Activated CD4-positive, alpha-beta T cell treated with anti-CD3 and anti-CD28 coated beads, Interleukin-2, amount 50 U/mL, for 16 hours (primary cell): ENCODE measurements at regions not wholly inside any gene's neighbourhood (a gene's known extent, or its start where the extent isn't known, plus 50 kb on each side); places are given as distances from the start of the nearest gene placed in this dataset.
A peak's percentile ranks its signal among the peaks of the same experiment; 100 is the strongest.
"Not testable (repeated sequence)": the region's sequence is repeated elsewhere in the genome, so short reads cannot be mapped to it uniquely, and the experiment has no call there.

Experiments
- DNase-seq: peaks from one replicate; pipeline ENCODE4 v3.0.0-alpha.2; 2020

DNA sequence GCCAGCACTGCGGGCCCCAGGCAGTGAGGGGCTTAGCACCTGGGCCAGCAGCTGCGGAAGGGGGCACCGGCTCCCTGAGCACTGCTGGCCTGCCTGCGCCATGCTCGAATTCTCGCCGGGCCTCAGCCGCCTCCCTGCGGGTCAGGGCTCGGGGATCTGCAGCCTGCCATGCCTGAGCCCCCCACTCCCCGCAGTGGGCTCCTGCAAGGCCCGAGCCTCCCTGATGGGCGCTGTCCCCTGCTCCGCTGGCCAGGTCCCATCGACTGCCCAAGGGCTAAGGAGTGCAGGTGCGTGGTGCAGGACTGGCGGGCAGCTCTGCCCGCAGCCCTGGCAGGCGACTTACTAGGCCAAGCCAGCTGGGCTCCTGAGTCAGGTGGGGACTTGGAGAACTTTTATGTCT, 133.3 kb upstream of the LMNTD1 start:
- DNase-seq = no peak

- no peak for DNase-seq
Observed at GRCh38 chr12:25687226-25687625, 134.1 kb upstream of the LMNTD1 start.

- DNase-seq = not testable (repeated sequence)
Observed at GRCh38 chr12:25688851-25689250, 135.8 kb upstream of the LMNTD1 start.

GRCh38 chr12:25689996-25690501, 137.0 kb upstream of the LMNTD1 start:
- no peak for DNase-seq

- no peak for DNase-seq
Observed at GRCh38 chr12:25690996-25691864, 138.1 kb upstream of the LMNTD1 start.

- no peak for DNase-seq
Observed at GRCh38 chr12:25691865-25692114, 138.7 kb upstream of the LMNTD1 start.

DNA sequence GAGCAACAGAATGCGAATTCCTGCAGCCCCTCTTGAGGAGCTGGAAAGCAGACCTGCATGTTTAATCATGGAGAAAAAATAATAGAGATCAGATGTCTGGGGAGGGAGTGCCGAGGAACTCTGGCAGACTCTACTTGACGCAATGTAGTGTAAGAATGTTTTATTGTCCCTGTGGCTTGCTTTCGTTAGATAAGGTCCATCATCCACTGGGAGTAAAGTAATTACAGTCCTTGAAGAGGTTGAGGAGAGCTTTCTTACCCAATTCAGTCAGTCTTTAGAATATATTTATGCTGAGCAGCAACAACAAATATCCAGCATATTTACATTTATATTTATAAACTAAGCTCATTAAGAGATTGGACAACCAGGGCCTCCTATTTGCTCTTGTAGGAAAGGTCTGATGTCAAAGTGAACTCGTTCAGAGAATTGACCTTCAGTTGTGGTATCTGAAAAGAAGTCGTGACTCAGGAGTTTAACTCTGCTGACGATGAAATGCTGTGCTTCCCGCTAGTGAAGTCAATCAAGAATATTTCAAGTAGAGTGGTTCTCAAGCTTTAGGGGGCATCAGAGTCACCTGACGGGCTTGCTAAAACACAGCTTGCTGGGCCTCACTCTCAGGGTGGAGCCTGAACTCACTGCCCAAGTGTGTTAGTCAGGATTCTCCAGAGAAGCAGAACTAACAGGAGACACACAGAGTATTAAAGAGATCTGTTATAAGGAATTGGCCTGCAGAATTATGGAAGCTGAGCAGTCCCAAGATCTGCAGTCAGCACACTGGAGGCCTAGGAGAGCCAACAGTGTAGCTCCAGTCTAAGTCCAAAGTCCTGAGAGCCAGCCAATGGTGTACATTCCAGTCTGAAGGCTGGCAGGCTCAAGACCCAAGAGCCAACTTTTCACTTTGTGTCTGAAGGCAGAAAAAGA, 139.3 kb upstream of the LMNTD1 start:
- DNase-seq = no peak

GRCh38 chr12:25694072-25694471, 141.0 kb upstream of the LMNTD1 start:
- no peak for DNase-seq

DNA sequence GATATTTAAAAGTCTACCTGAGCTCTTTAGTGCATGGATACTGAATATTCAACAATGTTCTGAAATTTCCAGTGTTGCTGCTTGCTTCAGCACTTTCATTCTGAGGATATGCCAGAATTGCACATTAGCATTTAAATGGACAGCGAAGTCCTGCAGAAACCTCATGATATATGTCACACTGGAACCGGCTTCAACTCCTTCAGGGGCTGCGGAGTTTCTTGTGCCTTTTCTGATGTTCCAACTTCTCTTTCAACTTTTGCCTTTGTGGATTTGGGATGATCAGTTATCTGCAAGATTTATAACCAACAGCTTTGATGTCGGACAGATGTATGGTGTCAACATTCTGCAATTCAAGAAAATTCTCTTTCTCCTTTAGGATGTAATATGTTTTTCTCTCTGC, 142.5 kb upstream of the LMNTD1 start:
- DNase-seq = no peak

DNA sequence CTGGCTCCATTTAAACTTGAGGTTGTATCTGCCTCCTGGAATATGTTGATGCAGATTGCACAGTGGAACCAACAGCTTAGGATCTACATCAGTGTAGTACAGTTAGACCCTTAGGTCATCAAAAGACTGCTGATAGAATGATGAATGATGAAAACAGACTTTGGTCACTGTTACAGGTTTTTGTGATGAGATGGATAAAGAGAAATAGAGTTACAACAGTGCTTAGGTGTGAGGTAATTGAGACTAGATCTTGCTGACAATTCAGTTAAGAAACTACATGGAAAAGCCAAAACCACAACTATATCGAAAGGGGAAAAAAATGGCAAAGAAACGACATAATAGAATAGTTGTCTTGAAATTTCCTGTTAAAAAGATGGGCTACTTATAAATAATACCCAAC, 145.7 kb upstream of the LMNTD1 start:
- no peak for DNase-seq

GRCh38 chr12:25699454-25699853, 146.4 kb upstream of the LMNTD1 start:
- no peak for DNase-seq

DNA sequence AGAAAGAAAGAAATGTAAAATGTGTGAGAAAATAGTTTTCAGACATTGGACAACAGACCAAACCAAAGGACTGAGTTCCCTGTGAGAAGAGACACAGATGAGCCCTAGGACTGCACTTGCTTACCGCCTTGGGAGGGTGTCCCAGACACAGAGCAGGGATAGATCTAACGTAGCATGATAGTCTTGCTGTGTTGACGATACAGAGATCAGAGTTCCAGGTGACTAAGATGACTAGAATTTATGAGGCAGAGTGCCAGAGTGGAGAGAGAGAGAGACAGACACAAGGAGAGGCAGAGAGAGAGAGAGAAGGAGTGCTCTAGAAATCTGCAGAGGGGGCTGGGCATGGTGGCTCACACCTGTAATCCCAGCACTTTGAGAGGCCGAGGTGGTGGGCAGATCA, 148.2 kb upstream of the LMNTD1 start:
- no peak for DNase-seq

DNA sequence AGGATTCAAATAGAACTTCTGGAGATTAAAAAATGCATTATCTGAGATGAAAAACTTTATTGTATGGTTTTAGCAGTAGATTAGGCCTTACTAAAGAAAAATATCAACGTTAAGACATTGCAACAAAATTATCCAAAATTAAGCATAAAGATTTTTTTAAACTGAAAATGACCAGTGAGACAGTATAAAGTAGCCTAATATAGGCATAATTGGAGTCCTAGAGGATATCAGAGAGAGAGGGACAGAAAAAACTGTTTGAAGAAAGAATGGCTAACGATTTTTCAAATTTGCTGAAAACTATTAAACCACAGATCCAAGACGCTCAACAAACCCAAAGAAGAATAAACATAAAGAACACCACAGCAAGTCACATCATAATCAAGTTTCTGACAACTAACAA, 149.5 kb upstream of the LMNTD1 start:
- DNase-seq = no peak

DNA sequence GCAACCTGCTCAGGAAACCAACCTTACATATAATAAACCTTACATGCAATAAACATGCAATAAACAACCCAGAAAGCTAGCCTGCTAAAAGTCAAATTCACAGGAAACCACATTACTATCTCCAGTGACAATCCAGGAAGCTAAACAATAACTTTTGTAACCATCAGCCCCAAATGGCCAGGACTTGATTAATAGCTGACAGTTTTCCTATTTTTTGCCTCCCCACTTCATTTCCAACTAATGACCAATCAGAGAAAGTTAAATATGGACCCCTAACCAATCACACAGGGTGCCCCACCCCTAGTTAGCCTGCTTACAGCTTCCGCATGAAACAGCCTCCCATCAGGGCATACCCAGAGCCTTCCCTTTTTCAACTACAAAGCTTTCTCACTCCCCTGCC, 152.2 kb upstream of the LMNTD1 start:
- no peak for DNase-seq

GRCh38 chr12:25706646-25707045, 153.6 kb upstream of the LMNTD1 start:
- DNase-seq = not testable (repeated sequence)

DNA sequence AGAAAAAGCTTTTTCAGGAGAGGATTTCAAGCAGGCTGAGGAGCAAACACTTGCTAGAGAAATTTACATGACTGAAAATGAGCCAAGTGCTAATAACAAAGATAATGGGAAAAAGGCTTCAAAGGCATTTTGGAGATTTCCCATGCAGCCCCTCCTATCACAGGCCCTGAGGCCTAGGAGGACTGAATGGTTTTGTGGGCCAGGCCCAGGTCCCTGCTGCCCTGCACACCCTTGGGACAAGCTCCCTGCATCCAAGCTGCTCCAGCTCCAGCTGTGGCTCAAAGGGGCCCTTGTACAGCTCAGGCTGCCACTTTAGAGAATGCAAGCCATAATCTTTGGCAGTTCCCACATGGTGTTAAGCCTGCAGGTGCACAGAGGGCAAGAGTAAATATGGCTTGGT, 154.0 kb upstream of the LMNTD1 start:
- DNase-seq = no peak

DNA sequence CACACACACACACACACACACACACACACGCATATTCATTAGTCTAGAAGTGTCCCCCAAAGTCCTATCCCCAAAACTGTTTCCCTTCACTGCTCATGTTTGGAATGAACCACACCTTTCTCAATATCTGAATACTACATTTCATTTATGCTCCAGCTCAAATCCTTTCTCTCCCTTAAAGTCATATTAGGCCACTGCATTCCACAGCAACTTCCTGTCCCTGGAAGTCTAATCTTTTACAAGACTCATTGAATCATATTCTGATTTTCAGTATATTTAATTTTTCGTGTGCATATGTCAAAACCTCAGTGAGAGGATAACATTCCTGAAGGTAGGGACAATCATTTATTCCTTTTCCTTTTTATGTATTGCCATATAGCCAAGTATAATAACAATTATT, 155.6 kb upstream of the LMNTD1 start:
- no peak for DNase-seq

DNA sequence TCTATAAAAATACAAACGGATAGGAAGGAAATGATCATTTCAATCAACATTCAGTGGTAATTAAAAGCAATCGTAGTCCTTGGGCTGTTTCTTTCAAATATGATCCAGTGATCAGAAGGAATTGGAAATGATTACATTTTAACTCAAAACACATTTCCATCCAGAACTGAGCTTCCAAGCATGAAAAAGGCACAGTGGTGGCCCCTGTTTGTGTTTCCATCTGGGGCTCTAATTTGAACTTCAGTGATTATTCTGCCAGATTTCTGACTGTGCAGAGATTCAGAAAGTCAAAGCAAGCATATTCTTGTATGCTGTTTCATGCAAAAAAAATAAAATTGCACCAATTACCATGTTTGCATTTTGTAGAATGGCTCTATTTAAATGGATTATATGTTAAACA, 157.0 kb upstream of the LMNTD1 start:
- no peak for DNase-seq

DNA sequence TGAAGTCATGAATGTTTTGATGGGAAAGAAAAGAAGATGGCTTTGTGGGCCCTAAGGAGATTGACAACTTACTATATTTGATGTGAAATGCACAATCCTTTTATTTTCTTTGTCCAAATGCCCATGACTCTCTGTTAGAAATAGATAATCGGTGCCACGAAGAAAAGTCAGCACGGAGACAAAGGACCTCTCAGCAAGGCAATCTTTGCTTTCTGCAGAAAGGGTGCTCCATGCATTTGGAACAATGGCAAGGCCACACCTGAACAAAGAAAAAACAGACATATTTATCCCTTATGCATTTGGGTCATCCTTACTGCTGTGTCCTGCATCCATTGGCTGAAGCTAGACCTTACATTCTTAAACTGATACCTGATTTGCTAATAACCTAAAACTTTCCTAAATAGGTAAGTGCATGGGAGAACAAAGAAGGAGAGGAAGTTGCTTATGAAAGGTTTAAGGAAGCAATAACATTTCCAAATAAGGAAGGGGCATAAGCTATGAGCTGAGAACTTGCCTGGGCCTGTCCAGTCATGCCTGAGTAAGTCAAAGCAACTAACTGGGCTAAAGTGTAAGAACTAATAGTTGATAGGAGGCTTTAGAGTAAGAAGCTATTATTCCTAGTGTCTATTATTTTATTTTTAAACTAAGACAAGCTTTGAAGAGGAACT, 158.0 kb upstream of the LMNTD1 start:
- not testable (repeated sequence) for DNase-seq

GRCh38 chr12:25712169-25712568, 159.1 kb upstream of the LMNTD1 start:
- peak; percentile 3 for DNase-seq

- no peak for DNase-seq
Observed at GRCh38 chr12:25713264-25713663, 160.2 kb upstream of the LMNTD1 start.

- no peak for DNase-seq
Observed at GRCh38 chr12:25714198-25714984, 161.3 kb upstream of the LMNTD1 start.

- no peak for DNase-seq
Observed at GRCh38 chr12:25715102-25715501, 162.0 kb upstream of the LMNTD1 start.
